ENCODE measurements at regions not wholly inside any gene's neighbourhood (a gene's known extent, or its start where the extent isn't known, plus 50 kb on each side); places are given as distances from the start of the nearest gene placed in this dataset.

- Histone ChIP-seq H3K27me3 (replicated peaks; ENCODE audit: insufficient read depth) (no peaks in the 10 kb centered on the region), H3K36me3 (no peaks in the 10 kb centered on the region), H3K27ac (no peak overlapping the region), H3K4me3 (no peak overlapping the region), H3K4me1 (ENCODE audit: control insufficient read depth in 1 of 2, low read depth in 2 of 2) (no peaks in the 10 kb centered on the region), H3K9me3 (no peaks in the 10 kb centered on the region)
- no peak for TF ChIP-seq CTCF (IDR thresholded peaks at IDR 0.05)
- no peak for ATAC-seq (ENCODE audit: insufficient number of reproducible peaks, low FRiP score, low read depth)
- no peak for DNase-seq (ENCODE audit: low spot score)
Observed at GRCh38 chr5:24747327-24747726, 102.5 kb upstream of the CDH10 start.

- H3K9me3 ChIP-seq = no peaks in the 10 kb centered on the region
- H3K27ac ChIP-seq = no peak overlapping the region
- DNase-seq (ENCODE audit: low spot score) (no peak), ATAC-seq (ENCODE audit: insufficient number of reproducible peaks, low FRiP score, low read depth) (no peak)
- no peak overlapping the region for H3K4me3 ChIP-seq
- H3K36me3 ChIP-seq = no peaks in the 10 kb centered on the region
- no peaks in the 10 kb centered on the region for H3K4me1 ChIP-seq (ENCODE audit: control insufficient read depth in 1 of 2, low read depth in 2 of 2)
- no peak for TF ChIP-seq CTCF (IDR thresholded peaks at IDR 0.05)
- no peaks in the 10 kb centered on the region for H3K27me3 ChIP-seq (replicated peaks; ENCODE audit: insufficient read depth)
Observed at GRCh38 chr5:24742334-24742733, 97.6 kb upstream of the CDH10 start.

- Histone ChIP-seq H3K27me3 (replicated peaks; ENCODE audit: insufficient read depth) (no peaks in the 10 kb centered on the region), H3K27ac (no peak overlapping the region), H3K4me3 (no peak overlapping the region), H3K9me3 (no peaks in the 10 kb centered on the region), H3K4me1 (ENCODE audit: control insufficient read depth in 1 of 2, low read depth in 2 of 2) (no peaks in the 10 kb centered on the region), H3K36me3 (no peaks in the 10 kb centered on the region)
- no peak for TF ChIP-seq CTCF (IDR thresholded peaks at IDR 0.05)
- ATAC-seq (ENCODE audit: insufficient number of reproducible peaks, low FRiP score, low read depth) = no peak
- no peak for DNase-seq (ENCODE audit: low spot score)
Observed at GRCh38 chr5:24737163-24737562, 92.4 kb upstream of the CDH10 start.

- Histone ChIP-seq H3K27ac (no peak overlapping the region), H3K4me1 (ENCODE audit: control insufficient read depth in 1 of 2, low read depth in 2 of 2) (no peaks in the 10 kb centered on the region), H3K4me3 (no peak overlapping the region), H3K27me3 (replicated peaks; ENCODE audit: insufficient read depth) (no peaks in the 10 kb centered on the region), H3K36me3 (no peaks in the 10 kb centered on the region), H3K9me3 (no peaks in the 10 kb centered on the region)
- TF ChIP-seq CTCF (IDR thresholded peaks at IDR 0.05) = no peak
- DNase-seq (ENCODE audit: low spot score) (no peak), ATAC-seq (ENCODE audit: insufficient number of reproducible peaks, low FRiP score, low read depth) (no peak)
Observed at GRCh38 chr5:24735284-24735683, 90.5 kb upstream of the CDH10 start.

- Histone ChIP-seq H3K36me3 (no peaks in the 10 kb centered on the region), H3K27me3 (replicated peaks; ENCODE audit: insufficient read depth) (no peaks in the 10 kb centered on the region), H3K9me3 (no peaks in the 10 kb centered on the region), H3K4me1 (ENCODE audit: control insufficient read depth in 1 of 2, low read depth in 2 of 2) (no peaks in the 10 kb centered on the region), H3K27ac (no peak overlapping the region), H3K4me3 (no peak overlapping the region)
- TF ChIP-seq CTCF (IDR thresholded peaks at IDR 0.05) = no peak
- ATAC-seq (ENCODE audit: insufficient number of reproducible peaks, low FRiP score, low read depth) (no peak), DNase-seq (ENCODE audit: low spot score) (no peak)
Observed at GRCh38 chr5:24732184-24732583, 87.4 kb upstream of the CDH10 start.
